HepG2 (cell line): ENCODE measurements at regions not wholly inside any gene's neighbourhood (a gene's known extent, or its start where the extent isn't known, plus 50 kb on each side); places are given as distances from the start of the nearest gene placed in this dataset.

Source experiments
- ATAC-seq: fragments of 200-7000 bp; cut with Tn5 transposase; 3 replicates; pipeline ENCODE4 v1.9.1; 2020; ENCODE audit warnings: mild to moderate bottlenecking, moderate library complexity
- BruUV-seq: library from RNA; stranded (reverse); fragments of 400-500 nt; replicated peaks from 2 replicates; lab custom pipeline; 2021; lab: Mats Ljungman, UMichigan
- CTCF ChIA-PET: fragments of 300-600 bp; formaldehyde crosslinking; extraction: SDS; loops from one replicate; lab custom pipeline; 2021; ENCODE audit warnings: low total read pairs, inconsistent platforms, low intra/inter-chr PET ratio; lab: Yijun Ruan, JAX
- POLR2A ChIA-PET: fragments of 350-600 bp; sonication (Branson Sonifier 250); formaldehyde crosslinking; loops from one replicate; lab custom pipeline; 2020; ENCODE audit warnings: antibody characterized with exemption, inconsistent platforms; lab: Yijun Ruan, JAX
- DNase-seq: peaks from one replicate; pipeline ENCODE4 v3.0.0-alpha.2; 2015; ENCODE audit warnings: low spot score
- FAIRE-seq: peaks from 3 replicates; lab custom pipeline; 2011; peaks lifted over from hg19 to GRCh38; lab: Jason Lieb, UNC
- H2AFZ ChIP-seq: one replicate; pipeline ENCODE4 v1.6.1; 2011; ENCODE audit warnings: low read length, inconsistent platforms
- H3K27ac ChIP-seq: fragments of 300-600 bp; 3 replicates; pipeline ENCODE4 v1.8.0; 2011; ENCODE audit warnings: mixed run types, mild to moderate bottlenecking, mixed read lengths, low read length, inconsistent platforms; ENCODE audit not compliant: insufficient read depth; ENCODE audit errors: extremely low read length
- H3K27me3 ChIP-seq, 2 experiments: fragments of 200-600 bp in 1 of 2; 2 replicates in 1 of 2; 3 replicates in 1 of 2; pipeline versions ENCODE4 v1.6.0 to v1.8.0; 2011; ENCODE audit warnings: low read length in 2 of 2, mild to moderate bottlenecking in 2 of 2, moderate library complexity in 2 of 2, inconsistent platforms in 1 of 2; ENCODE audit not compliant: insufficient read depth in 2 of 2, control insufficient read depth in 1 of 2
- H3K36me3 ChIP-seq, 2 experiments: fragments of 200-600 bp in 1 of 2; replicated peaks in 1 of 2; 2 replicates in 1 of 2; 3 replicates in 1 of 2; pipeline versions ENCODE4 v1.5.1 to v1.8.0; 2011; ENCODE audit warnings: low read length in 2 of 2, inconsistent platforms in 1 of 2; ENCODE audit not compliant: insufficient read depth in 2 of 2, control insufficient read depth in 1 of 2
- H3K4me1 ChIP-seq: 2 replicates; pipeline ENCODE4 v1.5.1; 2012; ENCODE audit warnings: low read length, inconsistent platforms; ENCODE audit not compliant: insufficient read depth
- H3K4me2 ChIP-seq: 2 replicates; pipeline ENCODE4 v1.6.0; 2011; ENCODE audit warnings: low read depth, low read length, inconsistent platforms
- H3K4me3 ChIP-seq, 3 experiments: fragments of 200-600 bp in 1 of 3; sonication (generic), shearing (Covaris generic) in 1 of 3; replicated peaks in 1 of 3; 2 replicates each; pipeline ENCODE4 v1.5.1; 2011 to 2016; ENCODE audit warnings: low read length in 3 of 3, inconsistent platforms in 2 of 3, low read depth in 2 of 3, mild to moderate bottlenecking in 2 of 3, control low read depth in 1 of 3, mixed read lengths in 1 of 3; ENCODE audit not compliant: insufficient read depth in 1 of 3
- H3K79me2 ChIP-seq: one replicate; pipeline ENCODE4 v1.6.1; 2011; ENCODE audit warnings: low read length, inconsistent platforms; ENCODE audit not compliant: insufficient read depth
- H3K9ac ChIP-seq: 2 replicates; pipeline ENCODE4 v1.6.0; 2011; ENCODE audit warnings: mild to moderate bottlenecking, low read depth, low read length, inconsistent platforms; ENCODE audit not compliant: insufficient read depth
- H3K9me3 ChIP-seq: 2 replicates; pipeline ENCODE4 v1.5.1; 2012; ENCODE audit warnings: mild to moderate bottlenecking, low read length
- H4K20me1 ChIP-seq: 2 replicates; pipeline ENCODE4 v1.6.0; 2011; ENCODE audit warnings: inconsistent platforms, mild to moderate bottlenecking, low read length, moderate library complexity; ENCODE audit not compliant: insufficient read depth
- FUBP1 ChIP-seq: sonication (generic); formaldehyde crosslinking; IDR thresholded peaks from 2 replicates; pipeline ENCODE4 v1.5.1; 2020; ENCODE audit warnings: missing genetic modification reagents, mild to moderate bottlenecking, borderline replicate concordance
- GTF3A ChIP-seq: sonication (generic); formaldehyde crosslinking; conservative IDR thresholded peaks from 2 replicates; pipeline ENCODE4 v1.4.0; 2020; ENCODE audit warnings: mild to moderate bottlenecking, missing genetic modification reagents
- MAFF ChIP-seq: IDR thresholded peaks from 2 replicates; pipeline ENCODE4 v1.6.1; 2011; ENCODE audit warnings: low read depth, low read length, improper control_type of control experiment
- PRDM4 ChIP-seq: sonication (generic); formaldehyde crosslinking; IDR thresholded peaks from 2 replicates; pipeline ENCODE4 v1.9.0; 2021; ENCODE audit warnings: missing genetic modification reagents, borderline replicate concordance
- SMC3 ChIP-seq: IDR thresholded peaks from 2 replicates; pipeline ENCODE4 v1.6.1; 2011; ENCODE audit warnings: low read length, improper control_type of control experiment
- STAG1 ChIP-seq: sonication (generic); formaldehyde crosslinking; IDR thresholded peaks from 2 replicates; pipeline ENCODE4 v1.4.0; 2020; ENCODE audit warnings: missing genetic modification reagents
- ZBTB10 ChIP-seq: sonication (generic); formaldehyde crosslinking; IDR thresholded peaks from 2 replicates; pipeline ENCODE4 v1.4.0; 2020; ENCODE audit warnings: missing genetic modification reagents, borderline replicate concordance
- ZFP1 ChIP-seq: IDR thresholded peaks from 2 replicates; pipeline ENCODE4 v1.6.1; 2016
- ZNF691 ChIP-seq: sonication (generic); formaldehyde crosslinking; IDR thresholded peaks from 2 replicates; pipeline ENCODE4 v1.4.0; 2020; ENCODE audit warnings: missing genetic modification reagents, low read depth, mild to moderate bottlenecking, borderline replicate concordance
- ZNF773 ChIP-seq: sonication (generic); formaldehyde crosslinking; IDR thresholded peaks from 2 replicates; pipeline ENCODE4 v1.4.0; 2020; ENCODE audit warnings: missing genetic modification reagents, borderline replicate concordance
- in situ Hi-C: cut with HindIII; loops from 2 replicates; pipeline ENCODE4 v1.10.0; 2017; ENCODE audit warnings: low pct_unique_long_range_greater_than_20kb; ENCODE audit not compliant: extremely low pct_ligation_motif_present
- intact Hi-C: fragments of 100-400 bp; cut with micrococcal nuclease; formaldehyde crosslinking; loops from one replicate; pipeline ENCODE4 v1.10.0; 2022; ENCODE audit not compliant: unreplicated experiment
- TF ChIP-seq, protein P1 (sequence below): sonication (generic); formaldehyde crosslinking; IDR thresholded peaks from 2 replicates; pipeline ENCODE4 v1.4.0; 2020; ENCODE audit warnings: missing genetic modification reagents; ENCODE audit errors: not compliant biosample characterization
- TF ChIP-seq, protein P2 (sequence below): sonication (generic); formaldehyde crosslinking; IDR thresholded peaks from 2 replicates; pipeline ENCODE4 v1.4.0; 2020; ENCODE audit warnings: mild to moderate bottlenecking, missing genetic modification reagents

GRCh38 chrY:21200246-21200645 lies 310.9 kb upstream of the RBMY1B start:
- no peak for FAIRE-seq
- CTCF ChIA-PET, result no interaction called here
- no peak for ATAC-seq
- Histone ChIP-seq H3K9ac (no peak overlapping the region), H3K9me3 (peaks cover 41% of the 10 kb centered on the region; the same call in 1 of the 2 replicates), H4K20me1 (no peaks in the 10 kb centered on the region), H3K4me3 (no peak overlapping the region), H3K4me1 (no peaks in the 10 kb centered on the region), H3K36me3 (no peaks in the 10 kb centered on the region)
- no peak for DNase-seq
- in situ Hi-C loops, result no loop called here
- no TSS peak for BruUV-seq
- intact Hi-C loops, result no loop called here
- TF ChIP-seq ZNF691 (CRISPR knock-in tag) (no peak), PRDM4 (CRISPR knock-in tag) (no peak), ZNF773 (no peak), FUBP1 (CRISPR knock-in tag) (no peak), GTF3A (CRISPR knock-in tag) (no peak), ZFP1 (CRISPR knock-in tag) (no peak), STAG1 (CRISPR knock-in tag) (no peak), ZBTB10 (CRISPR knock-in tag) (no peak), MAFF (no peak), SMC3 (no peak)
- TF ChIP-seq, protein P1, sequence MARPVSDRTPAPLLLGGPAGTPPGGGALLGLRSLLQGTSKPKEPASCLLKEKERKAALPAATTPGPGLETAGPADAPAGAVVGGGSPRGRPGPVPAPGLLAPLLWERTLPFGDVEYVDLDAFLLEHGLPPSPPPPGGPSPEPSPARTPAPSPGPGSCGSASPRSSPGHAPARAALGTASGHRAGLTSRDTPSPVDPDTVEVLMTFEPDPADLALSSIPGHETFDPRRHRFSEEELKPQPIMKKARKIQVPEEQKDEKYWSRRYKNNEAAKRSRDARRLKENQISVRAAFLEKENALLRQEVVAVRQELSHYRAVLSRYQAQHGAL (CRISPR knock-in tag), result no peak
- TF ChIP-seq, protein P2, sequence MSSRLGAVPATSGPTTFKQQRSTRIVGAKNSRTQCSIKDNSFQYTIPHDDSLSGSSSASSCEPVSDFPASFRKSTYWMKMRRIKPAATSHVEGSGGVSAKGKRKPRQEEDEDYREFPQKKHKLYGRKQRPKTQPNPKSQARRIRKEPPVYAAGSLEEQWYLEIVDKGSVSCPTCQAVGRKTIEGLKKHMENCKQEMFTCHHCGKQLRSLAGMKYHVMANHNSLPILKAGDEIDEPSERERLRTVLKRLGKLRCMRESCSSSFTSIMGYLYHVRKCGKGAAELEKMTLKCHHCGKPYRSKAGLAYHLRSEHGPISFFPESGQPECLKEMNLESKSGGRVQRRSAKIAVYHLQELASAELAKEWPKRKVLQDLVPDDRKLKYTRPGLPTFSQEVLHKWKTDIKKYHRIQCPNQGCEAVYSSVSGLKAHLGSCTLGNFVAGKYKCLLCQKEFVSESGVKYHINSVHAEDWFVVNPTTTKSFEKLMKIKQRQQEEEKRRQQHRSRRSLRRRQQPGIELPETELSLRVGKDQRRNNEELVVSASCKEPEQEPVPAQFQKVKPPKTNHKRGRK (CRISPR knock-in tag), result no peak
- TF ChIP-seq, all 625 proteins: peak for 0
- Histone ChIP-seq H3K27me3 (no peaks in the 10 kb centered on the region), H2AFZ (no peak overlapping the region), H3K79me2 (no peaks in the 10 kb centered on the region), H3K27ac (no peak overlapping the region), H3K4me2 (no peak overlapping the region)
- POLR2A ChIA-PET, result no interaction called here
